GM10266 (cell line): ENCODE measurements at regions not wholly inside any gene's neighbourhood (a gene's known extent, or its start where the extent isn't known, plus 50 kb on each side); places are given as distances from the start of the nearest gene placed in this dataset.

Source experiments
- DNase-seq: peaks from one replicate; pipeline ENCODE4 v3.0.0; 2012; ENCODE audit errors: extremely low spot score
- TF ChIP-seq, protein P1 (sequence below): IDR thresholded peaks from 2 replicates; pipeline ENCODE4 v1.5.1; 2012; ENCODE audit warnings: mild to moderate bottlenecking, low read depth; ENCODE audit not compliant: control insufficient read depth, insufficient read depth; ENCODE audit errors: missing control alignments

DNA sequence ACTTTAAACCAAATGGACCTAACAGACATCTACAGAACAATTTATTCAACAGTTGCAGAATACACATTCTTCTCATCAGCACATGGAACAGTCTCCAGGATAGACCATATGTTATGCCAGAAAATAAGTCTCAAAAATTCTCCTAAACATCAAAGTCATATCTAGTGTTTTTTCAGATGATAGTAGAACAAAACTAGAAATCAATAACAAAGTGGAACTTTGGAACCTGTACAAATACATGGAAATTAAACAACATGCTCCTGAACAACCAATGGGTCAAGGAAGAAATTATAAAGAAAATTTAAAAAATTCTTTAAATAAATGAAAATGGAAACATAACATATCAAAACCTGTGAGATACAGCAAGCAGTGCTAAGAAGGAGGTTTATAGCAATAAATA lies 194.1 kb upstream of the SIX2 start:
- TF ChIP-seq, protein P1, sequence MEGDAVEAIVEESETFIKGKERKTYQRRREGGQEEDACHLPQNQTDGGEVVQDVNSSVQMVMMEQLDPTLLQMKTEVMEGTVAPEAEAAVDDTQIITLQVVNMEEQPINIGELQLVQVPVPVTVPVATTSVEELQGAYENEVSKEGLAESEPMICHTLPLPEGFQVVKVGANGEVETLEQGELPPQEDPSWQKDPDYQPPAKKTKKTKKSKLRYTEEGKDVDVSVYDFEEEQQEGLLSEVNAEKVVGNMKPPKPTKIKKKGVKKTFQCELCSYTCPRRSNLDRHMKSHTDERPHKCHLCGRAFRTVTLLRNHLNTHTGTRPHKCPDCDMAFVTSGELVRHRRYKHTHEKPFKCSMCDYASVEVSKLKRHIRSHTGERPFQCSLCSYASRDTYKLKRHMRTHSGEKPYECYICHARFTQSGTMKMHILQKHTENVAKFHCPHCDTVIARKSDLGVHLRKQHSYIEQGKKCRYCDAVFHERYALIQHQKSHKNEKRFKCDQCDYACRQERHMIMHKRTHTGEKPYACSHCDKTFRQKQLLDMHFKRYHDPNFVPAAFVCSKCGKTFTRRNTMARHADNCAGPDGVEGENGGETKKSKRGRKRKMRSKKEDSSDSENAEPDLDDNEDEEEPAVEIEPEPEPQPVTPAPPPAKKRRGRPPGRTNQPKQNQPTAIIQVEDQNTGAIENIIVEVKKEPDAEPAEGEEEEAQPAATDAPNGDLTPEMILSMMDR, result no peak
- DNase-seq, result no peak

DNA sequence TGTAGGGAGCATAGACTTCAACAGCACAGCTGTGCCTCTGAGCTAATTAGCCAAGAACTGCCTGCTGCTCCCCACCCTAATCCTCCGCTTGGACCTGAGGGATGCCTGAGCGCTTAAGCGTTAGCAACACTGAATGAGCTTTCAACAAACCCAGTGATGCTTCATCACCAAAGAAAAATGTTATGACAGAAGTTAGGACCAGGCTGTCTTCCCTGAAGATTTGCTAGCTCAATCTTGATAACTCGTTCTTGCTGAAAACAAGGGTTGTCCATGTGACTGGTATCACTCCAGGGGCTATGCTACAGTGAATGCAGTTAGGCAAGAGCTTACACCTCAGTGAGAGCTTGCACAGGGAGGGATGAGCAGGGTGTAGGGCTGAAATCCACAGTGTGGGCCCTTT lies 190.7 kb upstream of the SIX2 start:
- TF ChIP-seq, protein P1, result no peak
- DNase-seq, result no peak

DNA sequence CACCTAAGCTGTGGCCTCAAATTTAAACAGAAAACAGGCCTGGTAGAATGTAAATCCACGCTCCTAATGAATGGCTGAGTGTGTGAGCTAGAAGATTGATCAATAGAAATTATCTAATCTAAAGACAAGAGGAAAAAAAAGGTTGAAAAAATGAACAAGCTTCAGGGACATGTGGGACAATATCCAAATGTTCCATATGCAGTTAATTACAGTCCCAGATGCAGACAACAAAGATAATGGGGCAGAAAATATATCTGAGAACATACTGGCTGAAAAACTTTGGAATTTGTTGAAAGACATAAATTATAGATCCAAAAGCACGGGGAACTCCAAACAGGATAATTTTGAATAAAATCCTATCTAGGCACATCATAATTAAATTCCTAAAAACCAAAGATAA lies 186.7 kb upstream of the SIX2 start:
- DNase-seq, result no peak
- TF ChIP-seq, protein P1, result no peak

DNA sequence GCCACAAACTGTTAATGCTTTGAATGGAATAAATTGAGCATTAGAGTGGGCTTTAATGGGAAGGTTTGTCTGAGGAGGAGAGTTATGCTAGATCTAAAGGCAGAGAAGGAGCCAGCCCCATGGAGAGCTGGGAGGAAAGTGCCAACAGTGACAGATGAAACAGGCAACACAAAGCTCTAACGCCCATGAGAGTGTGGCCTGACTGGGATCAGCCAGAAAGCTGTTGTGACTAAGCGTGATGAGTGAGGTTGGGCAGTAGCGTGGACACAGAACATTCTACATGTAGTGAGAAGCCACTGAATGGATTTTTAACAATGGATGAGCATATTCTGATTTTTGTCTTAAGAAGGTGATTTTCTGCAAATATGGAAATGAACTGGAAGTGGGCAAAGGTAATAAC lies 185.3 kb upstream of the SIX2 start:
- TF ChIP-seq, protein P1, result no peak
- DNase-seq, result no peak

DNA sequence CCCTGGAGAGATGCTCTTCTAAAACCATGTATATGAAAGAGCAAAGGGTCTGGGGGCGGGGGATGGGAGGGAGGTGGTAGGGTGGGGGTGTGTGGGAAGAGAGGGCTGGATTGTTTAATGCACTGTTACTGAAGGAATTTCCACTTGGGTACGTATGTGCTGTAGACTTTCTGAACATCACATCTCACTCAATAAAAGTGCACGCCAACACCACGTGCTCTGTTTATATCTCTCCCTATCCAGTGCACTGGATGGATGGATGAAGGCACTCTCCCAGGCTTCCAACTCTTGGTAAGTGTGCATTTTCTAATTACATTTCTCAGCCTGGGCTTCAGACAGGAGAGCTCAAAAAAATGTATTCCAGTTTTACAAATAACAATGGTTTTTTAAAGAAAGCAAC lies 184.3 kb upstream of the SIX2 start:
- DNase-seq, result no peak
- TF ChIP-seq, protein P1, result no peak

DNA sequence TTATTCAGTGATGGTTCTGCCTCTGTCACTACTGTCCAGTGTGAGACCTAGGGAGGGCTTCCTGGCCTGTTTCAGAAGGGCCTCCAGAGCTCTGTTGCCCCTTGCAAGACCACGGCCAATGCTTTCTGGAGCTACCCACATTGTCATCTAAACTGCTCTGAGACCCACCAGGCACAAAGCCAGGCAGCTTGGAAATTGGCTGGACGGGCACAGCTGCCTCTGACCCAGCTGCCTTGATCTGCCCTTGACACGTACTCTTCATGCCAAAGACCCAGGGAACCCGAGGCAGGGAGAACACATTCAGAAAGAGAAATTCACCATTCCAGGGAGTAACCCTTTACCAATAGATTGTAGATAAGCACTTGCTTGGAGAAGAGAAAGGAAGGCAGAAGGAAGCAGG lies 183.7 kb upstream of the SIX2 start:
- DNase-seq, result no peak
- TF ChIP-seq, protein P1, result no peak

DNA sequence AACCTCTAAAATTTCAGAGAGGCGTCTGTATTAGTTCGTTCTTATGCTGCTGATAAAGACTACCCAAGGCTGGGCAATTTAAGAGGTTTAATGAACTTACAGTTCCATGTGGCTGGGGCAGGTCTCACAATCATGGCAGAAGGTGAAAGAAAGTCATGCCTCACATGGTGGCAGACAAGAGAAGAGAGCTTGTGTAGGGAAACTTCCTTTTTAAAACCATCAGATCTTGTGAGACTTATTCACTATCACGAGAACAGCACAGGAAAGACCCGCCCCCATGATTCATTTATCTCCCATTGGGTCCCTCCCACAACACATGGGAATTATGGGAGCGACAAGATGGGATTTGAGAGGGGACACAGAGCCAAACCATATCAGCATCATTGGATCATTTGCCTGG lies 183.2 kb upstream of the SIX2 start:
- no peak for DNase-seq
- TF ChIP-seq, protein P1, result no peak
